Caco-2 (cell line): ENCODE measurements at regions not wholly inside any gene's neighbourhood (a gene's known extent, or its start where the extent isn't known, plus 50 kb on each side); places are given as distances from the start of the nearest gene placed in this dataset.

ENCODE experiments used
- BruUV-seq: library from RNA; stranded (reverse); fragments of 400-500 nt; replicated peaks from 2 replicates; lab custom pipeline; 2021; lab: Mats Ljungman, UMichigan
- CTCF ChIA-PET: fragments of 300-600 bp; sonication (Branson Sonifier 250); formaldehyde crosslinking; loops from one replicate; lab custom pipeline; 2022; ENCODE audit warnings: antibody characterized with exemption; lab: Charles Lee
- POLR2A ChIA-PET: fragments of 300-600 bp; sonication (Branson Sonifier 250); formaldehyde crosslinking; loops from one replicate; lab custom pipeline; 2022; ENCODE audit warnings: antibody characterized with exemption; lab: Charles Lee
- DNase-seq, 2 experiments: peaks; one replicate each; pipeline versions ENCODE4 v3.0.0 to v3.0.0-alpha.2; 2020 to 2022
- H3K27me3 ChIP-seq: replicated peaks from 2 replicates; pipeline ENCODE4 v1.6.0; 2011; ENCODE audit warnings: low read length; ENCODE audit not compliant: control insufficient read depth, insufficient read depth
- H3K36me3 ChIP-seq: 2 replicates; pipeline ENCODE4 v1.5.1; 2011; ENCODE audit warnings: low read length; ENCODE audit not compliant: control insufficient read depth, insufficient read depth
- H3K4me1 ChIP-seq: fragments of 250-450 bp; sonication (Bioruptor Pico); 2 replicates; pipeline ENCODE4 v1.5.1; 2020; ENCODE audit warnings: mild to moderate bottlenecking
- H3K4me3 ChIP-seq: 2 replicates; pipeline ENCODE4 v1.5.1; 2011; ENCODE audit warnings: low read depth, mild to moderate bottlenecking, control low read depth, low read length
- H3K9me3 ChIP-seq: fragments of 250-450 bp; sonication (Bioruptor Pico); 2 replicates; pipeline ENCODE4 v1.5.1; 2020; ENCODE audit warnings: mild to moderate bottlenecking, moderate library complexity
- H3K27ac Mint-ChIP-seq: one replicate; pipeline ENCODE4 v1.8.0; 2022; ENCODE audit warnings: mixed read lengths; ENCODE audit not compliant: unreplicated experiment
- H3K27me3 Mint-ChIP-seq: one replicate; pipeline ENCODE4 v1.8.0; 2022; ENCODE audit warnings: mixed read lengths; ENCODE audit not compliant: insufficient read depth, unreplicated experiment
- H3K36me3 Mint-ChIP-seq: one replicate; pipeline ENCODE4 v1.8.0; 2022; ENCODE audit warnings: mild to moderate bottlenecking, mixed read lengths; ENCODE audit not compliant: insufficient read depth, unreplicated experiment
- H3K4me1 Mint-ChIP-seq: one replicate; pipeline ENCODE4 v1.8.0; 2022; ENCODE audit warnings: low read depth, mixed read lengths; ENCODE audit not compliant: unreplicated experiment
- H3K4me3 Mint-ChIP-seq: one replicate; pipeline ENCODE4 v1.8.0; 2022; ENCODE audit warnings: mild to moderate bottlenecking, moderate library complexity, mixed read lengths; ENCODE audit not compliant: unreplicated experiment
- H3K9me3 Mint-ChIP-seq: one replicate; pipeline ENCODE4 v1.8.0; 2022; ENCODE audit warnings: mixed read lengths; ENCODE audit not compliant: unreplicated experiment
- intact Hi-C: fragments of 100-400 bp; cut with micrococcal nuclease; formaldehyde crosslinking; loops from one replicate; pipeline ENCODE4 v1.10.0; 2022; ENCODE audit not compliant: unreplicated experiment
- TF ChIP-seq, protein P1 (sequence below), 2 experiments: fragments of 200-600 bp in 1 of 2; IDR thresholded peaks; 1 replicate in 1 of 2; 2 replicates in 1 of 2; pipeline versions ENCODE4 v1.5.1 to v1.8.0; 2011 to 2022; ENCODE audit warnings: antibody characterized with exemption in 1 of 2, control low read depth in 1 of 2, inconsistent platforms in 1 of 2, low read depth in 1 of 2, low read length in 1 of 2, mild to moderate bottlenecking in 1 of 2, moderate library complexity in 1 of 2; ENCODE audit not compliant: insufficient read depth in 1 of 2, severe bottlenecking in 1 of 2, unreplicated experiment in 1 of 2

DNA sequence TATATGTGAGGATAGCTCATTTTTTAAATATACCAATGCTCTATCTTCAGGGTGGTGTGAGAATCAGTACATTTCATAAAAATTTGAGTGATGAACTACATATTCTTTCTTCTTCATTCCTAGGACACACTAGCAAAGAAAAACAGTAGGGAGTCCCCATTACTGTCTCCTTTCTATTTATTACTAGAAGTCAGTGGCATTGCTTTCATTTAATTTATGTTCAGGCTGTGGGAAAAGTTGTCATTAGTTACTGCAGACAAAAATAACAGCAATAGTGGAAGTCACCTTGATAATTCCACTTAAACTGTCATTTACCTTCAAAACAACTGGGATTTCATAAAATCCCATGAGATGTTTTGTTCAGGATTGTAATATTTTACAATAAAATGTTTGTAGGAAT is 446.4 kb downstream of the GBE1 start:
- POLR2A ChIA-PET = no interaction called here
- H3K36me3 Mint-ChIP-seq = no peaks in the 10 kb centered on the region
- intact Hi-C loops = no loop called here
- no peaks in the 10 kb centered on the region for H3K4me1 Mint-ChIP-seq
- H3K27me3 Mint-ChIP-seq = no peaks in the 10 kb centered on the region
- Histone ChIP-seq H3K9me3 (no peaks in the 10 kb centered on the region), H3K4me1 (no peaks in the 10 kb centered on the region), H3K4me3 (no peak overlapping the region), H3K36me3 (no peaks in the 10 kb centered on the region), H3K27me3 (no peaks in the 10 kb centered on the region)
- CTCF ChIA-PET = no interaction called here
- TF ChIP-seq, protein P1, sequence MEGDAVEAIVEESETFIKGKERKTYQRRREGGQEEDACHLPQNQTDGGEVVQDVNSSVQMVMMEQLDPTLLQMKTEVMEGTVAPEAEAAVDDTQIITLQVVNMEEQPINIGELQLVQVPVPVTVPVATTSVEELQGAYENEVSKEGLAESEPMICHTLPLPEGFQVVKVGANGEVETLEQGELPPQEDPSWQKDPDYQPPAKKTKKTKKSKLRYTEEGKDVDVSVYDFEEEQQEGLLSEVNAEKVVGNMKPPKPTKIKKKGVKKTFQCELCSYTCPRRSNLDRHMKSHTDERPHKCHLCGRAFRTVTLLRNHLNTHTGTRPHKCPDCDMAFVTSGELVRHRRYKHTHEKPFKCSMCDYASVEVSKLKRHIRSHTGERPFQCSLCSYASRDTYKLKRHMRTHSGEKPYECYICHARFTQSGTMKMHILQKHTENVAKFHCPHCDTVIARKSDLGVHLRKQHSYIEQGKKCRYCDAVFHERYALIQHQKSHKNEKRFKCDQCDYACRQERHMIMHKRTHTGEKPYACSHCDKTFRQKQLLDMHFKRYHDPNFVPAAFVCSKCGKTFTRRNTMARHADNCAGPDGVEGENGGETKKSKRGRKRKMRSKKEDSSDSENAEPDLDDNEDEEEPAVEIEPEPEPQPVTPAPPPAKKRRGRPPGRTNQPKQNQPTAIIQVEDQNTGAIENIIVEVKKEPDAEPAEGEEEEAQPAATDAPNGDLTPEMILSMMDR (IDR thresholded peaks at IDR 0.05; ENCODE audit: insufficient read depth in 1 of 2, low read depth in 1 of 2, low read length in 1 of 2, severe bottlenecking in 1 of 2, unreplicated experiment in 1 of 2) = no peak
- H3K4me3 Mint-ChIP-seq = no peak overlapping the region
- H3K9me3 Mint-ChIP-seq = no peaks in the 10 kb centered on the region
- no peak for DNase-seq
- BruUV-seq = no TSS peak
- H3K27ac Mint-ChIP-seq = no peak overlapping the region

DNA sequence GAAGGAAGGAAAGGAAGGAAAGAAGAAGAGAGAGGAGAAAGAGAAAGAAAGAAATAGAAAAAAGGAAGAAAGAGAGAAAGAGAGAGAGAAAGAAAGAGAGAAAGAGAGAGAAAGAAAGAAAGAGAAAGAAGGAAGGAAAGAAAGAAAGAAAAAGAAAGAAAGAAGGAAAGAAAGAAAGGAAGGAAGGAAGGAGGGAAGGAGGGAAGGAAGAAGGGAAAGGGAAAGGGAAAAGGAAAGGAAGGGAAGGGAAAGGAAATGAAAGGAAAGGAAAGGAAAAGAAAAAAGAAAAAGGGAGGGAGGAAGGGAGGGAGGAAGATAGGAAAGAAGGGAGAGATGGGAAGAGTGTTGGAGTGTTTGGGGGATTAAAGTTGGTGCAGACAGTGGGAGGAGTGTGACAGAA is 450.1 kb downstream of the GBE1 start:
- BruUV-seq = no TSS peak
- no peaks in the 10 kb centered on the region for H3K36me3 Mint-ChIP-seq
- TF ChIP-seq, protein P1 (IDR thresholded peaks at IDR 0.05; ENCODE audit: insufficient read depth in 1 of 2, low read depth in 1 of 2, low read length in 1 of 2, severe bottlenecking in 1 of 2, unreplicated experiment in 1 of 2) = no peak
- no peaks in the 10 kb centered on the region for H3K4me1 Mint-ChIP-seq
- intact Hi-C loops = no loop called here
- no peaks in the 10 kb centered on the region for H3K4me1 ChIP-seq
- ChIA-PET CTCF (no interaction called here), POLR2A (no interaction called here)
- no peak overlapping the region for H3K4me3 Mint-ChIP-seq
- no peaks in the 10 kb centered on the region; the same call in 1 of the 2 replicates for H3K9me3 ChIP-seq
- no peaks in the 10 kb centered on the region for H3K36me3 ChIP-seq
- no peaks in the 10 kb centered on the region for H3K27me3 ChIP-seq
- no peak overlapping the region for H3K4me3 ChIP-seq
- H3K9me3 Mint-ChIP-seq = no peaks in the 10 kb centered on the region
- no peaks in the 10 kb centered on the region for H3K27me3 Mint-ChIP-seq
- H3K27ac Mint-ChIP-seq = no peak overlapping the region
- DNase-seq = no peak

DNA sequence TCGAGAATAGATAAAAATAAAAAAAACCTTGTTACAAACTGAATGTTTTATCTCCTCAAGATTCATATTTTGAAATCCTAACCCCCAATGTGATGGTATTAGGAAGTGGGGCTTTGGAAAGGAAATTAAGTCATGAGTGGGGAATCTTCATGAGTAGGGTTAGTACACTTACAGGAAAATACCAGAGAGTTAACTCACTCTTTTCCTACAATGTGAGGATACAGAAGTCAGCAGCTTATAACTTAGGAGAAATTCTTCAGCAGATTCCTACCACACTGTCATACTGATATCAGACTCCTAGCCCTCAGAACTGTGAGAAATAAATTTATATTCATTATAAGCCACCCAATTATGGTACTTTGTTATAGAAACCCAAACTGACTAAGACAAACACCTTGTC is 453.1 kb downstream of the GBE1 start:
- H3K36me3 ChIP-seq = no peaks in the 10 kb centered on the region
- TF ChIP-seq, protein P1 (IDR thresholded peaks at IDR 0.05; ENCODE audit: insufficient read depth in 1 of 2, low read depth in 1 of 2, low read length in 1 of 2, severe bottlenecking in 1 of 2, unreplicated experiment in 1 of 2) = no peak
- no peaks in the 10 kb centered on the region for H3K4me1 ChIP-seq
- H3K27ac Mint-ChIP-seq = no peak overlapping the region
- no peak overlapping the region for H3K4me3 Mint-ChIP-seq
- no peaks in the 10 kb centered on the region for H3K27me3 ChIP-seq
- no peaks in the 10 kb centered on the region for H3K9me3 Mint-ChIP-seq
- intact Hi-C loops = loop anchor here (10.0 kb wide), 3 partner anchors 106 to 456 kb away; partner anchors contain the start of gene GBE1
- ChIA-PET CTCF (no interaction called here), POLR2A (no interaction called here)
- H3K4me3 ChIP-seq = no peak overlapping the region
- no peaks in the 10 kb centered on the region; the same call in 1 of the 2 replicates for H3K9me3 ChIP-seq
- no peaks in the 10 kb centered on the region for H3K36me3 Mint-ChIP-seq
- no peaks in the 10 kb centered on the region for H3K27me3 Mint-ChIP-seq
- no TSS peak for BruUV-seq
- DNase-seq = no peak
- H3K4me1 Mint-ChIP-seq = no peaks in the 10 kb centered on the region
